ENCODE measurements at regions not wholly inside any gene's neighbourhood (a gene's known extent, or its start where the extent isn't known, plus 50 kb on each side); places are given as distances from the start of the nearest gene placed in this dataset.

- H3K36me3 ChIP-seq (ENCODE audit: control insufficient read depth, insufficient read depth, low read length), result no peaks in the 10 kb centered on the region
- no peaks in the 10 kb centered on the region for H3K27me3 ChIP-seq (ENCODE audit: control insufficient read depth, insufficient read depth, low read length)
- DNase-seq, result no peak
- H3K4me3 ChIP-seq (ENCODE audit: low read length), result no peak overlapping the region
- no peak overlapping the region for H3K27ac ChIP-seq (ENCODE audit: low read length)
- no peaks in the 10 kb centered on the region for H3K4me1 ChIP-seq (ENCODE audit: control insufficient read depth, insufficient read depth, low read length)
- no peaks in the 10 kb centered on the region for H3K9me3 ChIP-seq (replicated peaks; ENCODE audit: control insufficient read depth, low read depth, low read length)
Observed at GRCh38 chr2:122750808-122751207, 995.4 kb downstream of the TSN start.

- H3K36me3 ChIP-seq (ENCODE audit: control insufficient read depth, insufficient read depth, low read length), result no peaks in the 10 kb centered on the region
- DNase-seq, result no peak
- H3K27me3 ChIP-seq (ENCODE audit: control insufficient read depth, insufficient read depth, low read length), result no peaks in the 10 kb centered on the region
- no peak overlapping the region for H3K4me3 ChIP-seq (ENCODE audit: low read length)
- H3K27ac ChIP-seq (ENCODE audit: low read length), result no peak overlapping the region
- no peaks in the 10 kb centered on the region for H3K4me1 ChIP-seq (ENCODE audit: control insufficient read depth, insufficient read depth, low read length)
- no CpG with 5 or more reads among the region's 2 CpGs for WGBS (ENCODE audit: insufficient coverage)
- no peaks in the 10 kb centered on the region for H3K9me3 ChIP-seq (replicated peaks; ENCODE audit: control insufficient read depth, low read depth, low read length)
Observed at GRCh38 chr2:122753336-122753735, 997.9 kb downstream of the TSN start.

GRCh38 chr2:122754561-122754960 is 999.1 kb downstream of the TSN start:
- DNase-seq, result no peak
- H3K4me3 ChIP-seq (ENCODE audit: low read length), result no peak overlapping the region
- H3K27ac ChIP-seq (ENCODE audit: low read length), result no peak overlapping the region
- H3K36me3 ChIP-seq (ENCODE audit: control insufficient read depth, insufficient read depth, low read length), result no peaks in the 10 kb centered on the region
- H3K27me3 ChIP-seq (ENCODE audit: control insufficient read depth, insufficient read depth, low read length), result no peaks in the 10 kb centered on the region
- 83% methylated on average over 2 of the region's 2 CpGs for whole genome bisulfite sequencing (ENCODE audit: insufficient coverage)
- no peaks in the 10 kb centered on the region for H3K9me3 ChIP-seq (replicated peaks; ENCODE audit: control insufficient read depth, low read depth, low read length)
- H3K4me1 ChIP-seq (ENCODE audit: control insufficient read depth, insufficient read depth, low read length), result no peaks in the 10 kb centered on the region

GRCh38 chr2:122755281-122755780 is 999.9 kb downstream of the TSN start:
- Histone ChIP-seq H3K4me3 (ENCODE audit: low read length) (no peak overlapping the region), H3K36me3 (ENCODE audit: control insufficient read depth, insufficient read depth, low read length) (no peaks in the 10 kb centered on the region), H3K27ac (ENCODE audit: low read length) (no peak overlapping the region), H3K27me3 (ENCODE audit: control insufficient read depth, insufficient read depth, low read length) (no peaks in the 10 kb centered on the region), H3K4me1 (ENCODE audit: control insufficient read depth, insufficient read depth, low read length) (no peaks in the 10 kb centered on the region), H3K9me3 (replicated peaks; ENCODE audit: control insufficient read depth, low read depth, low read length) (no peaks in the 10 kb centered on the region)
- 81% methylated on average over 3 of the region's 3 CpGs for WGBS (ENCODE audit: insufficient coverage)
- DNase-seq, result no peak

GRCh38 chr2:122758967-122759366 is 1003.5 kb downstream of the TSN start:
- Histone ChIP-seq H3K27ac (ENCODE audit: low read length) (no peak overlapping the region), H3K4me3 (ENCODE audit: low read length) (no peak overlapping the region), H3K27me3 (ENCODE audit: control insufficient read depth, insufficient read depth, low read length) (no peaks in the 10 kb centered on the region), H3K36me3 (ENCODE audit: control insufficient read depth, insufficient read depth, low read length) (no peaks in the 10 kb centered on the region), H3K4me1 (ENCODE audit: control insufficient read depth, insufficient read depth, low read length) (no peaks in the 10 kb centered on the region), H3K9me3 (replicated peaks; ENCODE audit: control insufficient read depth, low read depth, low read length) (peaks cover 6% of the 10 kb centered on the region)
- DNase-seq, result no peak
- no CpG with 5 or more reads among the region's 2 CpGs for WGBS (ENCODE audit: insufficient coverage)

- no peak for DNase-seq
- WGBS (ENCODE audit: insufficient coverage), result no CpG with 5 or more reads among the region's 3 CpGs
- Histone ChIP-seq H3K36me3 (ENCODE audit: control insufficient read depth, insufficient read depth, low read length) (no peaks in the 10 kb centered on the region), H3K9me3 (replicated peaks; ENCODE audit: control insufficient read depth, low read depth, low read length) (peaks cover 6% of the 10 kb centered on the region), H3K27ac (ENCODE audit: low read length) (no peak overlapping the region), H3K27me3 (ENCODE audit: control insufficient read depth, insufficient read depth, low read length) (no peaks in the 10 kb centered on the region), H3K4me3 (ENCODE audit: low read length) (no peak overlapping the region), H3K4me1 (ENCODE audit: control insufficient read depth, insufficient read depth, low read length) (no peaks in the 10 kb centered on the region)
Observed at GRCh38 chr2:122764014-122764413, 1008.6 kb downstream of the TSN start.

- no peak overlapping the region for H3K27ac ChIP-seq (ENCODE audit: low read length)
- H3K36me3 ChIP-seq (ENCODE audit: control insufficient read depth, insufficient read depth, low read length), result no peaks in the 10 kb centered on the region
- DNase-seq, result no peak
- no peaks in the 10 kb centered on the region for H3K27me3 ChIP-seq (ENCODE audit: control insufficient read depth, insufficient read depth, low read length)
- no peak overlapping the region for H3K4me3 ChIP-seq (ENCODE audit: low read length)
- H3K4me1 ChIP-seq (ENCODE audit: control insufficient read depth, insufficient read depth, low read length), result no peaks in the 10 kb centered on the region
- WGBS (ENCODE audit: insufficient coverage), result no CpG with 5 or more reads among the region's 1 CpG
- no peaks in the 10 kb centered on the region for H3K9me3 ChIP-seq (replicated peaks; ENCODE audit: control insufficient read depth, low read depth, low read length)
Observed at GRCh38 chr2:122780251-122780650, 1024.8 kb downstream of the TSN start.

- Histone ChIP-seq H3K4me1 (ENCODE audit: control insufficient read depth, insufficient read depth, low read length) (no peaks in the 10 kb centered on the region), H3K27ac (ENCODE audit: low read length) (no peak overlapping the region), H3K36me3 (ENCODE audit: control insufficient read depth, insufficient read depth, low read length) (no peaks in the 10 kb centered on the region), H3K27me3 (ENCODE audit: control insufficient read depth, insufficient read depth, low read length) (no peaks in the 10 kb centered on the region), H3K4me3 (ENCODE audit: low read length) (no peak overlapping the region), H3K9me3 (replicated peaks; ENCODE audit: control insufficient read depth, low read depth, low read length) (no peaks in the 10 kb centered on the region)
- WGBS (ENCODE audit: insufficient coverage), result no CpG with 5 or more reads among the region's 2 CpGs
- DNase-seq, result no peak
Observed at GRCh38 chr2:122794100-122794499, 1038.6 kb downstream of the TSN start.

- no peak overlapping the region for H3K27ac ChIP-seq (ENCODE audit: low read length)
- no CpG with 5 or more reads among the region's 5 CpGs for WGBS (ENCODE audit: insufficient coverage)
- no peak for DNase-seq
Observed at GRCh38 chr2:122795763-122796162, 1040.3 kb downstream of the TSN start.

GRCh38 chr2:122799391-122799790 is 1043.9 kb downstream of the TSN start:
- H3K27me3 ChIP-seq (ENCODE audit: control insufficient read depth, insufficient read depth, low read length), result no peaks in the 10 kb centered on the region
- no peaks in the 10 kb centered on the region for H3K9me3 ChIP-seq (replicated peaks; ENCODE audit: control insufficient read depth, low read depth, low read length)
- H3K4me3 ChIP-seq (ENCODE audit: low read length), result no peak overlapping the region
- H3K27ac ChIP-seq (ENCODE audit: low read length), result no peak overlapping the region
- H3K4me1 ChIP-seq (ENCODE audit: control insufficient read depth, insufficient read depth, low read length), result no peaks in the 10 kb centered on the region
- H3K36me3 ChIP-seq (ENCODE audit: control insufficient read depth, insufficient read depth, low read length), result no peaks in the 10 kb centered on the region
- peak; percentile 20 for DNase-seq

More at GRCh38 chr2:122795763-122796162, 1040.3 kb downstream of the TSN start:
- Histone ChIP-seq H3K9me3 (replicated peaks; ENCODE audit: control insufficient read depth, low read depth, low read length) (no peaks in the 10 kb centered on the region), H3K27me3 (ENCODE audit: control insufficient read depth, insufficient read depth, low read length) (no peaks in the 10 kb centered on the region), H3K36me3 (ENCODE audit: control insufficient read depth, insufficient read depth, low read length) (no peaks in the 10 kb centered on the region), H3K4me3 (ENCODE audit: low read length) (no peak overlapping the region), H3K4me1 (ENCODE audit: control insufficient read depth, insufficient read depth, low read length) (no peaks in the 10 kb centered on the region)

- WGBS (ENCODE audit: insufficient coverage), result 70% methylated on average over 1 of the region's 1 CpG
Observed at GRCh38 chr2:122800781-122801180, 1045.3 kb downstream of the TSN start.

More at GRCh38 chr2:122800781-122801180, 1045.3 kb downstream of the TSN start:
- no peak overlapping the region for H3K4me3 ChIP-seq (ENCODE audit: low read length)
- no peak overlapping the region for H3K27ac ChIP-seq (ENCODE audit: low read length)
- H3K27me3 ChIP-seq (ENCODE audit: control insufficient read depth, insufficient read depth, low read length), result no peaks in the 10 kb centered on the region
- no peaks in the 10 kb centered on the region for H3K9me3 ChIP-seq (replicated peaks; ENCODE audit: control insufficient read depth, low read depth, low read length)
- peak; percentile 91 for DNase-seq
- H3K4me1 ChIP-seq (ENCODE audit: control insufficient read depth, insufficient read depth, low read length), result no peaks in the 10 kb centered on the region
- H3K36me3 ChIP-seq (ENCODE audit: control insufficient read depth, insufficient read depth, low read length), result no peaks in the 10 kb centered on the region
